ENCODE measurements at regions not wholly inside any gene's neighbourhood (a gene's known extent, or its start where the extent isn't known, plus 50 kb on each side); places are given as distances from the start of the nearest gene placed in this dataset.
"Not testable (repeated sequence)": the region's sequence is repeated elsewhere in the genome, so short reads cannot be mapped to it uniquely, and the experiment has no call there.

GRCh38 chr5:102670224-102670836 is 84.8 kb upstream of the PAM start:
- Histone ChIP-seq H3K27ac (ENCODE audit: insufficient read depth, low read depth, low read length) (no peak overlapping the region), H4K20me1 (replicated peaks; ENCODE audit: control insufficient read depth, extremely low read depth, insufficient read depth, low read length) (no peaks in the 10 kb centered on the region), H2AFZ (ENCODE audit: low read depth, low read length) (no peak overlapping the region), H3K9me3 (replicated peaks; ENCODE audit: control insufficient read depth, insufficient read depth, low read length) (no peaks in the 10 kb centered on the region), H3K36me3 (ENCODE audit: control insufficient read depth in 2 of 2, extremely low read depth in 1 of 2, insufficient read depth in 2 of 2, low read length in 2 of 2) (no peaks in the 10 kb centered on the region), H3K9ac (replicated peaks; ENCODE audit: extremely low read depth, insufficient read depth, low read length) (no peak overlapping the region), H3K27me3 (ENCODE audit: control insufficient read depth in 2 of 2, insufficient read depth in 2 of 2, low read length in 2 of 2) (peaks cover 4 to 28% of the 10 kb centered on the region in 2 experiments), H3K4me2 (ENCODE audit: insufficient read depth, low read length) (no peak overlapping the region), H3K4me1 (ENCODE audit: control insufficient read depth, extremely low read depth, insufficient read depth, low read length) (no peaks in the 10 kb centered on the region), H3K4me3 (replicated peaks in 1 of 3; ENCODE audit: insufficient read depth in 1 of 3, low read depth in 1 of 3, low read length in 3 of 3) (no peak overlapping the region), H3K9me1 (replicated peaks; ENCODE audit: control insufficient read depth, extremely low read depth, insufficient read depth, low read length) (no peaks in the 10 kb centered on the region), H3K79me2 (ENCODE audit: control insufficient read depth, insufficient read depth, low read length) (no peaks in the 10 kb centered on the region)
- peak; percentile 6 for DNase-seq (ENCODE audit: low read depth, low spot score)
- intact Hi-C loops (cut with micrococcal nuclease) (no loop called here), dilution Hi-C loops (cut with MboI; ENCODE audit: extremely low pct_ligation_motif_present, low sequenced_read_pairs) (no loop called here)
- FAIRE-seq = peak; percentile 8
- BruUV-seq (replicated peaks) = no TSS peak
- POLR2A ChIA-PET = no interaction called here
- TF ChIP-seq GATA2 (IDR thresholded peaks at IDR 0.05; ENCODE audit: insufficient read depth, insufficient read length, low read depth, low read length) = no peak
- TF ChIP-seq CTCF (IDR thresholded peaks at IDR 0.05; ENCODE audit: extremely low read depth in 1 of 2, insufficient read depth in 1 of 2, low read depth in 1 of 2, low read length in 2 of 2) = peak; percentile 56 to 61
- TF ChIP-seq MAX (IDR thresholded peaks at IDR 0.05; ENCODE audit: insufficient read depth, insufficient read length) = no peak
- TF ChIP-seq POLR2A (IDR thresholded peaks at IDR 0.05; ENCODE audit: low read depth, low read length) = no peak
- CTCF ChIA-PET = interaction anchor here (0.7 to 1.0 kb wide), 2 partner anchors 11 to 121 kb away, joined by 3 to 5 read pairs; no protein-coding TSS in a partner anchor

- FAIRE-seq; H3K79me2 ChIP-seq (ENCODE audit: control insufficient read depth, insufficient read depth, low read length); H4K20me1 ChIP-seq (replicated peaks; ENCODE audit: control insufficient read depth, extremely low read depth, insufficient read depth, low read length); H3K9ac ChIP-seq (replicated peaks; ENCODE audit: extremely low read depth, insufficient read depth, low read length); H3K36me3 ChIP-seq (ENCODE audit: control insufficient read depth in 2 of 2, extremely low read depth in 1 of 2, insufficient read depth in 2 of 2, low read length in 2 of 2); DNase-seq (ENCODE audit: low read depth, low spot score); dilution Hi-C loops (cut with MboI; ENCODE audit: extremely low pct_ligation_motif_present, low sequenced_read_pairs); CTCF ChIA-PET; H3K4me3 ChIP-seq (replicated peaks in 1 of 3; ENCODE audit: insufficient read depth in 1 of 3, low read depth in 1 of 3, low read length in 3 of 3); intact Hi-C loops (cut with micrococcal nuclease); H3K27ac ChIP-seq (ENCODE audit: insufficient read depth, low read depth, low read length); BruUV-seq (replicated peaks); H3K9me3 ChIP-seq (replicated peaks; ENCODE audit: control insufficient read depth, insufficient read depth, low read length); H3K4me1 ChIP-seq (ENCODE audit: control insufficient read depth, extremely low read depth, insufficient read depth, low read length); POLR2A ChIA-PET; H2AFZ ChIP-seq (ENCODE audit: low read depth, low read length); H3K9me1 ChIP-seq (replicated peaks; ENCODE audit: control insufficient read depth, extremely low read depth, insufficient read depth, low read length); H3K4me2 ChIP-seq (ENCODE audit: insufficient read depth, low read length): not testable (repeated sequence)
- peaks cover 3 to 25% of the 10 kb centered on the region in 2 experiments for H3K27me3 ChIP-seq (ENCODE audit: control insufficient read depth in 2 of 2, insufficient read depth in 2 of 2, low read length in 2 of 2)
These were observed 83.9 kb upstream of the PAM start for GRCh38 chr5:102671033-102671734.
